ENCODE measurements at regions not wholly inside any gene's neighbourhood (a gene's known extent, or its start where the extent isn't known, plus 50 kb on each side); places are given as distances from the start of the nearest gene placed in this dataset.

- TF ChIP-seq EP300 (IDR thresholded peaks at IDR 0.05) (no peak), CTCF (IDR thresholded peaks at IDR 0.05) (no peak)
Observed at GRCh38 chr18:37694516-37694915, 128.9 kb upstream of the CELF4 start.
